NCI-H1930 (cell line): ENCODE measurements at regions not wholly inside any gene's neighbourhood (a gene's known extent, or its start where the extent isn't known, plus 50 kb on each side); places are given as distances from the start of the nearest gene placed in this dataset.
A peak's percentile ranks its signal among the peaks of the same experiment; 100 is the strongest.
"Not testable (repeated sequence)": the region's sequence is repeated elsewhere in the genome, so short reads cannot be mapped to it uniquely, and the experiment has no call there.

Experiments used
- DNase-seq, 2 experiments: peaks; one replicate each; lab custom pipeline; 2025; lab: John Stamatoyannopoulos, UW

GRCh38 chr5:157944077-157944633 lies 85.2 kb upstream of the CLINT1 start:
- no peak for DNase-seq

GRCh38 chr5:157942595-157942994 lies 83.7 kb upstream of the CLINT1 start:
- DNase-seq = no peak

- no peak for DNase-seq
Observed at GRCh38 chr5:157941616-157942015, 82.7 kb upstream of the CLINT1 start.

- not testable (repeated sequence) for DNase-seq
Observed at GRCh38 chr5:157938101-157938500, 79.2 kb upstream of the CLINT1 start.

DNA sequence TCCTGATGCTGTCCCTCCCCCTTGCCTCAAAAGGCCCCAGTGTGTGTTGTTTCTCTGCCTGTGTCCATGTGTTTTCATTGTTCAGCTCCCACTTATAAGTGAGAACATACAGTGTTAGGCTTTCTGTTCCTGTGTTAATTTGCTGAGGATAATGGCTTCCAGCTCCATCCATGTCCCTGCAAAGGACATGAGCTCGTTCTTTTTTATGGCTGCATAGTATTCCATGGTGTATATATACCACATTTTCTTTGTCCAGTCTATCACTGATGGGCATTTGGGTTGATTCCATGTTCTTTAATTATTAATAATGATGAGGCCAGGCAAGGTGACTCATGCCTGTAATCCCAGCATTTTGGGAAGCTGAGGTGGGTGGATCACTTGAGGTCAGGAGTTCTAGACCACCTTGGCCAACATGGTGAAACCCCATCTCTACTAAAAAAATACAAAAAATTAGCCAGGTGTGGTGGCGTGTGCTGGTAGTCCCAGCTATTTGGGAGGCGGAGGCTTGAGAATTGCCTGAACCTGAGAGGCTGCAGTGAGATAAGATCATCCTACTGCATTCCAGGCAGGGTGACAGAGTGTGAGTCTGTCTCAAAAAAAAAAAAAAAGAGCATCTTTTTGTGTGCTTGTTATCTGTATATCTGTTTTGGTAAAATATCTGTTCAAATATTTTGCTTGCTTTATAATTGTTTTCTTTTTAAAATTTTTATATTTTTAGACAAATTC lies 78.0 kb upstream of the CLINT1 start:
- DNase-seq = not testable (repeated sequence)

GRCh38 chr5:157934600-157934999 lies 75.7 kb upstream of the CLINT1 start:
- no peak for DNase-seq

- no peak for DNase-seq
Observed at GRCh38 chr5:157933005-157933404, 74.1 kb upstream of the CLINT1 start.

GRCh38 chr5:157930710-157931109 lies 71.8 kb upstream of the CLINT1 start:
- DNase-seq = no peak

- DNase-seq = no peak
Observed at GRCh38 chr5:157926977-157927376, 68.0 kb upstream of the CLINT1 start.

DNA sequence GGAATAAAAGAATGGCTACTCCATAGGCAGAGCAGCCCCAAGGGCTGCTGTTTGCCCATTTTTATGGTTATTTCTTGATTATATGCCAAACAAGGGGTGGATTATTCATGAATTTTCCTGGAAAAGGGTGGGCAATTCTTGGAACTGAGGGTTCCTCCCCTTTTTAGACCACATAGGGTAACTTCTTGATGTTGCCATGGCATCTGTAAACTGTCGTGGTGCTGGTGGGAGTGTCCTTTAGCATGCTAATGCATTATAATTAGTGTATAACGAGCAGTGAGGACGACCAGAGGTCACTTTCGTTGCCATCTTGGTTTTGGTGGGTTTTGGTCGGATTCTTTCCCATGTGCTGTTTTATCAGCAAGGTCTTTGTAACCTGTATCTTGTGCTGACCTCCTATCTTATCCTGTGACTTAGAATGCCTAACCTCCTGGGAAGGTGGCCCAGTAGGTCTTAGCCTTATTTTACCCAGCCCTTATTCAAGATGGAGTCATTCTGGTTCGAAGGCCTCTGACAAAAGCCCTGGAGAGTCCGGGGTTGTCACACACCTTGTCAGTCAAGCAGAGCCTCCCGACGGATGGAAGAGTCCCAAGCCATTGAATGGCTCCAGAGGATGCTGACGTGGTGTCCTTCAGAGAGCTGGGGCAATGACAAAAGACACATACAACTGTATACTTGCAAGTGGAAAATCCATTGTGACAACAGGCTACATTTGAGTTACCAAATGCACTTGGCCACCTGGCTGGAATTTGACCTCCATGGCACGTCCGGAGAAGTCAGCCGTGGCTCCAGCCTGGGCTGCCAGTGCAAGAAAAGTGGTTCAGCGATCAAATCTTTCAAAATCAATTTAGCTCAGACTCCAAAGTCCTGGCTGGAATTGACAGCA lies 67.1 kb upstream of the CLINT1 start:
- no peak for DNase-seq

DNA sequence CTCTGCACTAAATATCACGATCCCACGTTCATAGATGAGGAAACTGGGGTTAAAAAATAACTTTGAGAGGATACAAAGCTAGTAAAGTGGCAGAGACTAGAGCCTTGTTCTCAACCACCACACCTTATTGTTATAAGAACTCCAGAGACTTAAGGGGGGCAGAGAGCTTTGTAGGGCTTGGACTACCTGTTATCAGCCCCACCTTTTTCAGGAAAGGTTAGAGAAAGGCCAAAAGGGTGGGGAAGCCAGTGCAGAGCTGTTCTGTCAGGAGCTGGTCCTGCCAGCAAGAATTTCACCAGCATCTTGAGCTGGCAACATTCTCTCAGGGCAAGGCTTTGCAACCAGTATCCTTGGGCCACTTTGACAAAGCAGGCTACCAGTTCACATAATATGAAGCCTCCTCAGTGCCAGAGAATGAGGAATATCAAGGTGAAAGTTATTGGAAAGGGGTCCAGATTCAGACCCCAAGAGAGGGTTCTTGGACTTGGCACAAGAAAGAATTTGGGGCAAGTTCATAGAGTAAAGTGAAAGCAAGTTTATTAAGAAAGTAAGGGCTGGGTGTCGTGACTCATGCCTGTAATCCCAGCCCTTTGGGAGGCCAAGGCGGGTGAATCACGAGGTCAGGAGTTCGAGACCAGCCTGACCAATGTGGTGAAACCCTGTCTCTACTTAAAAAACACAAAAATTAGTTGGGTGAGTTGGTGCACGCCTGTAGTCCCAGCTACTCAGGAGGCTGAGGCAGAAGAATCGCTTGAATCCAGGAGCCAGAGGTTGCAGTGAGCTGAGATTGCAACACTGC lies 66.2 kb upstream of the CLINT1 start:
- no peak for DNase-seq

DNA sequence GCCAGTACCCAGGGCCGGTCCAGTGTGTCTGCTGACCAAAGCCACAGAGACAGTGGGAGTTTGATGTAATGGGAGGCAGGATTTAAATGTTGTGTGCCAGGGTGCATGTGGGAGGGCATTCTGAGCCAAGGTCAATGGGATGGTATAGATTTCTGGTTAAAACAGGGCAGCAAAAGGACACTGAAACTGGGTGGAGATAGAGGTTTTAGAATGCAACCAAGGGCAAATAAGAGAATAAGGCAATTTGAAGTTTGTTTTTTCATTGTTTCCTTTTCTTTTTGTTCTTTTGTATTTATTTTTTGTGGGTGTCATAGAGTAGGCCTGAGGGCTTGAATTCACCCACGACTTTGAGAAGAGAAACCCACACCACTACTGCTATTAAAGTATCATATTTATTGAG lies 65.5 kb upstream of the CLINT1 start:
- DNase-seq = no peak

DNA sequence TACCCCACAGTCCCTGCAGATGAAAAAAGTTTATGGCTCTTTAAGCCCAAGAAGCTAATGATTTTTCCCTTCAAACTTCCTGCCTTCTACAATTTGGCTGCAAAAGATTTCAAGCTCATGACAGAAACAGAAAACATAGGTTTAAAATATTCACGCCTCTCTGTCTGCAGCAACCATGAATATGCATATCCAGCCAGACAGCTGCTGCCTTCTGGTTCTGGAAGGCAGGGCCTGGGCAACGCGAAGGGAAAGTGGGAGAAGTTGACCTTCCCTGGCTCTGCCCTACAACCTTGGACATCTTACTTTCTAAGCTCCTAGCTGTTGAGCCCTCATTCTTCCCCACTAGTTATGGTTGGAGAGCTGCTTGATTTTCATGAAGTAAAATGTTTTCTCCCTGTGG lies 64.8 kb upstream of the CLINT1 start:
- DNase-seq = no peak

DNA sequence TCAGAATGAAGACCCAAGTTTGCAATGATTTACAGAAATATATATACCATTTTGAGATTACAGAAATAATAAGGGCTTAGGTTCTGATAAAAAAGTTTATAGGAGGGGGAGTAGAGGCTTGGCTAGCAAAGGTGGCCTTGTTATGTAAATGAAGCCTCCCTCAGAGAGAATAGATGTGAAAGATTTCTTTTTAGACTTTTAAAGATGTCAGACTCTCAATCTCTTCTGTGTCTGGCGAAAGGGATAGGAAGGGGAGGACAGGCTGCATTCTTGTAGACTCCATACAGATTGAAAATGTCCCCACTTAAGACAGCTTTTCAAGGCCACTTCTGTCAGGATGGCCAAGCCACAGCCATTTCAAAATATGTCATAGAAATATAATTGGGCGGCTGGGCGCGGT lies 63.1 kb upstream of the CLINT1 start:
- DNase-seq = no peak

GRCh38 chr5:157920828-157921170 lies 61.9 kb upstream of the CLINT1 start:
- no peak for DNase-seq

DNA sequence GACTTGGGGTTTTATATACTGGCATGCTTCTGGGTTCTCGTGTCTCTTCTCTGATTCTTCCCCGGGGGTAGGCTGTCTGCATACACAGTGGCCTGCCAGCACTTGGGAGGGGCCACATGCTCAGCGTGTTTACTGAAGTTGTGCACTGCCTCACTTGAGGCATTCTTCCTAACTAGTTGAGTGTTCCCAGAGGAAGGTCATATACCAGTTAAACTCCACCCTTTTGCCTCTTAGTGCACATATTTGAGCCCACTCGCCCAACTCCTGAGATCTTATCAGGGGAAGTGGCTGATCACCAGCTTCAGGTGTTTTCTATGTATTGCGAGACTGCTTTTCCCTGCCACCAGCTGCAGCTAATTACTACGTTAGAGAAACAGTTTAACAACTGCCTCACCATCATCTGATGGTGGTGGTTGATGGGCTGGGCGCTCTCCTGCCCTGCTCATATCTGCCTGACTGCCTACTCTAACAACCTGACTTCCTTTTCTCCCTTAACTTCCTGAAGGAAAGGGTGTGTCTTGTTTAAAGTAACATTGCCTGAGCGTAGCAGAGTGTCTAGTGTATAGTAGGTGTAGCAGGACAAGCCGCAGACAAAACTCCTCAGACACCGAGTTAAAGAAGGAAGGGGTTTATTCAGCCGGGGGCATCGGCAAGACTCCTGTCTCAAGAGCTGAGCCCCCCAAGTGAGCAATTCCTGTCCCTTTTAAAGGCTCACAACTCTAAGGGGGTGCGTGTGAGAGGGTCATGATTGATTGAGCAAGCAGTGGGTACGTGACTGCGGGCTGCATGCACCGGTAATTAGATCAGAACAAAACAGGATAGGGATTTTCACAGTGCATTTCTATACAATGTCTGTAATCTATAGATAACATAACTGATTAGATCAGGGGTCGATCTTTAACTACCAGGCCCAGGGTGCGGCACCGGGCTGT lies 60.1 kb upstream of the CLINT1 start:
- no peak for DNase-seq

DNA sequence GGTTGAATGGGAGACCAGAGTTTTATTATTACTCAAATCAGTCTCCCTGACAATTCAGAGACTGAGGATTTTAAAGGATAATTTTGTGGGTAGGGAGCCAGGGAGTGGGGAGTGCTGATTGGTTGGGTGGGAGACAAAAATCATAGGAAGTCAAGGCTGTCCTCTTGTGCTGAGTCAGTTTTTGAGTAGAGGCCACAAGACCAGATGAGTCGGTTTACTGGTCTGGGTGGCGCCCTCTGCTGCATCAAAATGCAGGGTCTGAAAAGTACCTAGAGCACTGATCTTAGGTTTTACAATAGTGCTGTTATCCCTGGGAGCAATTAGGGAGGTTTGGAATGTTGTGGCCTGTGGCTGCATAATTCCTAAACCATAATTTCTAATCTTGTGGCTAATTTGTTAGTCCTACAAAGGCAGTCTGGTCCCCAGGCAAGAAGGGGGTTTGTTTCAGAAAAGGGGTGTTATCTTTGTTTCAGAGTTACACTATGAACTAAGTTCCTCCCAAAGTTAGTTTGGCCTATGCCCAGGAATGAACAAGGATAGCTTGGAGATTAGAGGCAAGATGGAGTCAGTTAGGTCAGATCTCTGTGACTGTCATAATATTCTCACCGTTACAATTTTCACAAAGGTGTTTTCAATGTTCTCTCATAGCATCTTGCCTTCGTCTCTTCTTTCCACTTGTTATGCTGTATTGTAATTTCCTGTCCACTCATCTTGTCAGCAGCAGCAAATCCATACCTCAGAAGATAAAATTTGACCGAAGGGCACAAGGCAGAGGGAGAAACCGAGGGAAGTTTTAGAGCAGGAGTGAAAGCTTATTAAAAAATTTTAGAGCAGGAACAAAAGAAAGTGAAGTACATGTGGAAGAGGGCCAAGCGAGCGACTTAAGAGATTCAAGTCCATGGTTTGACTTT lies 59.2 kb upstream of the CLINT1 start:
- peak in 1 of 2 experiments; percentile 1 for DNase-seq

GRCh38 chr5:157917491-157917890 lies 58.5 kb upstream of the CLINT1 start:
- no peak for DNase-seq

DNA sequence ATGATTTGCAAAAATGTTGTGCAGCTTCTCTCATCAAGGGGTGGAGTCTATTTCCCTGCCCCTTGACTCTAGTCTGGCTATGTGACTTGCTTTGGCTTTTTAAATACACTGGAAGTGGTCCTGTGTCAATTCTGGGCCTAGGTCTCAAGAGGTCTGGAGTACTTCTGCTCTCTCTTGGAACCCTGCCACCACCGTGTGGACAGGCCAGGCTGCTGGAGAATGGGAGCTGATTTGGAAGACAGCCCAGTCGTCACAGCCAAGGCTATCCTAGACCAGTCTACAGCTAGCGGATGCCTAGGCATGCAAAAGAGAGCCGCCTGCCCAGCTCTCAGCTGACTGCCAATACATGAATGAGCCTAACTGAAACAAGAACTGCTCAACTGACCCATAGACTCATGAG lies 56.7 kb upstream of the CLINT1 start:
- DNase-seq = no peak

DNA sequence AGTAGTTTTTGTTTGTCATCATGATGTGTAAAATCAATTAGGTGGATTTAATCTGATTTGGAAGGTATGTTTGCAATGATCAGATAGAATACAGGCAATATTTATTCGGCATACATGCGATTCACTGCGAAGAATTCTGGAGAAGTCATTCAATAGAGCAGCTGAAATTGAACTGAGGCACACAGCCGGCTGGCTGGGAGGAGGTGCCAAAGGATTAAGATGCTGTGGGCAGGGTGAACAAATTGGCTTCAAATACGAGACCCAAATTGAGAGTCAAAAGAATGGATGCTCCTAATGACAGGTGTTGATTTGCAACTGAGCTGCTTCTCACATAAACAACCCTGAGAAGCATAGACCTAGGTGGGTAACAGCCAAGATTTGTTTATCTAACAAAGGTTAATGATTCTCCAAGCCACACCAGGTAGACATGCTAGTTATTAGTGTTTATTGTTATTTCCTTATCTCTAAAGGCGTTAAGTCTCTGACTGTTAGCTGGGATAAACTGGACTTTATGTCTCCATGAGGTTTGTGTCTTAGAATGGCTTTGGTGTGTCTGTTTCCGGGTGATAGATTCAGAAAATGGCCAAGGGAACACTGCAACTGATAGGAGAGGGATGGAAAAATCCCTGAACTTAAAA lies 55.3 kb upstream of the CLINT1 start:
- DNase-seq = no peak
